ENCODE measurements at regions not wholly inside any gene's neighbourhood (a gene's known extent, or its start where the extent isn't known, plus 50 kb on each side); places are given as distances from the start of the nearest gene placed in this dataset.
"Not testable (repeated sequence)": the region's sequence is repeated elsewhere in the genome, so short reads cannot be mapped to it uniquely, and the experiment has no call there.

DNA sequence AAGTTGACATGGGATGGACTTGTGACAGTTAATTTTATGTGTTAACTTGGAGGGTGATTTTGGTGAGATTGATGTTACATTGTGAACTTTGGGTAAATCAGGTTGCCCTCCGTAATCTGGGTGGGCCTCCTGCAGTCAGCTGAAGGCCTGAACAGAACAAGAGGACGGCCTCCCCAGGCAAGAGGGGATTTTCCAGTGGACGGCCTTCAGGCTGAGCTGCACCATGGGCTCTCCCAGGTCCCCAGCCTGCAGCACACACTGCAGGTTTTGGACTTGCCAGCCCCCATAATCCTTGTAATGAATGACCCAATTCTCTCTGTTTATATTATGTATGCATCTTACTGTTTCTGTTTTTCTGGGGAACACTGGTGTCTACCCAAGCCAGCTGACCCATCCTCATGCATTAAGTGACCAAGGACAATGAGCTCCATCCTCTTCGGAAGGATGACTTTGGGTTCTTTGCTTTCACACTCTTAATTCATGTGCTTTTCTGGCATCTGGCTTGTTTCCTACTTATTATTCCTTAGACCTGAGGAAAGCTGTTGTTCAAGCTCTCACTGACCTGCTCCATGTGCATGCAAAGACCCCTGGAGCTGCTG lies 64.2 kb downstream of the DACT2 start:
- no peak for DNase-seq

DNA sequence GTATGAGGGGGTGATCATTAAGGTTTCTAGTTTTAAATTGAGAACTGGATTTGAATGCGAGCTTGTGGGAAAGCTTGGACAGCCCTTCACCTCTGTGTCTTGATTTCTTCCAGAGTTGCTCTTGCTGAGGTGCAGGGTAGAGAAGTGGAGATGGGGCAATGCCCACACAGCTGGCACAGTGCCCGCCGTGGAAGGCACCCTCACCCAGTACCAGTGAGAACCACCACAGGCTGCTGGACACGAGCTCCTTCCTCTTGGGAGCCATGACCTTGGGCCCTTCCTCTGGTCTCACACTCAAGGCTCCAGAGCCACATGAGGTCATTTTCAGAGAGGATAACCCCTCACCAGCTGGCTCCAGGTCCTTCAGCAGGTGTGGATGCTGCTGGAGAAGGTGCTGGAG lies 67.3 kb downstream of the DACT2 start:
- no peak for DNase-seq

GRCh38 chr6:168250250-168250649 lies 69.3 kb downstream of the DACT2 start:
- no peak for DNase-seq

DNA sequence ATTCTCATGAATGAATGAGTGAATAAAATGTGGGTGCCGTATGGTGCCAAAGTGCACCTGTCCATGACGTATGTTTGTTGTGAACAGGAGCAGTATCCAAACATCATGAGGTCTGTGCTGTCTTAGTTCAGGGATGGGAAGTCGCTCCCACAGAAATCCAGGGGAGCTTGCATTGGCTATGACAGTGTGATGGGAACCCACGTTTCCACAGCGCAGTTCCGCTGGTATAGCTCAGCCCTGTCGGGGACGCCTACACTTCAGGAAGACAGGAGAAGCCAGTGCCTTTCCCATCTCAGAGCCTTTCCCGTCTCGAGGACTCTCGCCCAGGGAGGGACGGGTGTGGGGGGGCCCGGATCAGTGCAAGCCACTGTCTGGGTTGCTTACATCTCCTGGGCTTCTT lies 69.8 kb downstream of the DACT2 start:
- DNase-seq = no peak

DNA sequence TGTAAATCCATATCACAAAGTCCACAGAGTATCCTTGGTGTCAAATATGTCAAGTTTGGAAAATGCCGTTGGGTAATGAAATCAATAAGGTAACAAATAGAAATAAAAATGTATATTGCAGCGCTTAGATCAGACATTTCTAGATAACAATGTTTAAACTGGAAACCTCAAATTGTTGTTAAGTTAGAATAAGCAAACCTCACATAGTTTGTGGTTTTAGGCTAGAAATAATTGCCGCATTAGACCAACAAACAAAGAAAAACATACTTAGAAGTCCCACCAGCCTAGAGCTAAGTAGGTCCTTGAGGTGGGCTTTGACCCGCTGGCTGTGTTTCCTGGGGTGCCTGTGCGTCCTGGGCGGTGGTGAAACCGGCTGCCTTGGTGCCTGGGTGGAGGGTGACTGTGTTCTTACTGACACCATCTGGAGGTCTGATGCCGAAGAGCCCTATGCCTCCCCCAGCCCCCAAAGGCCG lies 71.4 kb downstream of the DACT2 start:
- no peak for DNase-seq

- DNase-seq = peak; percentile 16 to 97 (median 84)
These were observed 72.0 kb downstream of the DACT2 start for GRCh38 chr6:168247443-168248147.

DNA sequence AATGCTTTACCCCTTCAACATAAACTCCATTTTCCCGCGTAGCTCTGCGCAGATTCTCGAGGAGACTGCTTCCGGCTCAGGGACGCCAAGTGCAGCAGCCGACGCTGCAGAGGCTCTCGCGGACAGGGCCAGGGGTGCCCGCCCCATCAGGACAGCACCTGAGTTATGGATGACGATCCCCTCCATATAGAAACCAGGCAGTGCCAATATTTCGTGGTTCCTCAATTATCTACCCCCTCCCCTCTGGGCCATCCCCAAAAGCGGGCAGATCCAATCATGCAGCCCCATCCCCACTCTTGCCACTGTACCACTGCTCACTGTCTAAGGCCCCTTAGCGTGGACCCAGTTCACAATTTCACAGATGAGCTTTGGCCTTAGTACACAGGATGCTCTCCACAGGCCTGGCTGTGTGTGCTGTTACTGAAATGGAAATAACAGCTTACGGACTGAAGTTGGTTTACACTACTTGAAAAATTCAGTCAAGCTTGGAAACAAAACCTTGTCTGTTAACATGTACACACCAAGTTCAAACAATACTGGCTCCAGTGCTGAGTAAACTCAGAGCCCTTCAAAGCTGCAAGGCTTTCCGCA lies 74.5 kb downstream of the DACT2 start:
- no peak for DNase-seq

GRCh38 chr6:168243812-168244376 lies 75.7 kb downstream of the DACT2 start:
- no peak for DNase-seq

- DNase-seq = no peak
These were observed 76.7 kb downstream of the DACT2 start for GRCh38 chr6:168242940-168243225.

DNA sequence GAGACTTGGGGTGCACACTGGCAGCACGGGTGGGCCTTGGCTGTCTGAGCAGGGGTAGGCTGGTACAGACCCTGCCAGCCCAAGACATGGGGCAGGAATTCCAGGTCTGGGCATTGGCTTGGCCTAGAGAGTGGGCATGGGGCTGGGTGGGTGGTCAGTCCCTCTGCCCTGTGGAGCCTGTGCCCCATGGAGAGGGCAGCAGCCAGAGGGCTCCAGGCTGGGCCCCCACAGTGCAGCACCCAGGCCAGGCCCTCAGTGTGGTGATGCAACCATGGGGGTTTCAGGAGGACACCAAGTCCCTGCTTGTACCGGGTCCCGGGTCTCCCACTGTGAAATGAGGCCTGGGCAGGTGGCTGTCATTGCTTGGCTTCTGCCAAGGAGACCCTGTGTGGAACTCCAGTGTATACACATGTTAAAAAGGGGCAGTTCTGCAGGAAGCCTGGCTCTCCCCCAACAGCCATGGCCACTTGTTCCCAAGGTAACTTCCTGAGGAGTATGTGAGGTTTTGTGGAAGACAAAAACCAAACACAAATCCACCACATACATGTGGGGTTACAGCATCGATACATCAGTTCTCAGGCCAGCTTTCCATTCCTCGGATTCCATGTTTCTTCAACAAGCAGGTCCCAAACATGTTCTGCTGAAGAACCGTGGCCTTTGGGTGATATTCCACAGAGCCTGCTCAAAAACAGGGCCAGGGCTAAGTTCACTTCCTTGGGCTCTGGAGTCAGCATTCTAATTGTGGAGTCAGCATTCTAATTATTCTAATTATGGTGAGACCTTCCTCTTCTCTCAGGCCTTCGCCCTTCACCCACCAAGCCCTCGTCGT lies 77.3 kb downstream of the DACT2 start:
- DNase-seq = no peak

- no peak for DNase-seq
These were observed 79.4 kb downstream of the DACT2 start for GRCh38 chr6:168240160-168240559.

GRCh38 chr6:168239044-168239773 lies 80.4 kb downstream of the DACT2 start:
- no peak for DNase-seq

GRCh38 chr6:168238159-168238909 lies 81.2 kb downstream of the DACT2 start:
- no peak for DNase-seq

- DNase-seq = not testable (repeated sequence)
These were observed 85.7 kb downstream of the DACT2 start for GRCh38 chr6:168233875-168234213.

DNA sequence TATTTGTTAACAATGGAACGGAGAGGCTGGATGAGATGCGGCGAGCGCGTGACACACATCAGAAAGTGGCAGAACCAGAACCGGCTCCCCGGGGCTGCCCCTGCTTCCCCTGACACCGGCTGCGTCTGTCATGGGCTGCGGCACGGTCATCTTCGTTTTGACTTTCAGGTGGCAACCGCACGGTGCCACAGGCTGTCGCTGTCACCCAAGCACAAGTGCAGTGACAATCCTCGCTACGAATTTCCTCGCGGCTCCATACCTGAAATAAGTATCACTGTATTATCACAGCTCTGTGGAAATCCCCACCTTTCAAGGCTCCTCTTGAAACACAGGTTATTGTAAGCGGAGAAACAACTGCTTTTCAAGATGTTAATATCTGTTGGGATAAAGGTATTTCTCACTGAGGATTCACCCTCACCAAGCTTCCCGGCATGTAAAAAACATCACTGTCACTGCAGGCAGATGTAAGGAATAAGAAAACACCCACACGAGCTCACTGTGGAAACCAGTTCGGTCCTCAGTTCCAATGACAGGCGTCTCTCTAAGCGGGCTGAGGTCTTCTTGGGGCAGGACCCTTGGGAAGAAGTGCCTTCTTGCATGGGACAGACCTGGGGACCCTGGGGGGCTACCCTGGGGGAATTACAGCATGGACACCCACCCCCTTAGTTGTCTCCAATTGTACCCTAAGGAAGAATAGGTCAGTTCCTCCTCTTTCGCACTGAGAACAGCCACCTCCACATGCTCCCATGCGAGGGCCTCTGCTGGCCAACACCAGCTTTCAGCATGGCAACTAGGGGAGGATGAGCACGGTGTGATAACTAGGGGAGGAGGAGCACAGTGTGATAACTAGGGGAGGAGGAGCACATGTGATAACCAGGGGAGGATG lies 86.3 kb downstream of the DACT2 start:
- DNase-seq = no peak

- DNase-seq = no peak
These were observed 87.0 kb downstream of the DACT2 start for GRCh38 chr6:168232528-168232927.

DNA sequence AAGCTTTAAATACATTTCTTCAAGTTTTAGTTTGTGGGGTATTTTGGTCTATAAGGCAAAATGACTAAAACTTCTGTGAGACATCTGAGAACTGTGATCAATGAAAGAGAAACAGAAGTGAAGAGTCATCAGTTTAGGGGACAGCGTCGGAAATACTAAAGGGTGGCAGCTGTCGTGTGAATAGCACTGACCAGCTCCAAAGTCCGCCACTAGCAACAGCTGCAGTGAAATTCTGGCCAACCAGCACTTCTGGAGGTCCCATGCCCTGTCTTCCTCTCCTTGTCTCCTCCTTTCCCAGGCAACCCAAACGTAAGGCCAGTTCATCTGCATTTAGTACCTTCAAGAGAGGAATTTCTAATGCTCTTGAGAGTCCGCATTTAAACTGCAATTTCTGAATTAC lies 87.5 kb downstream of the DACT2 start:
- no peak for DNase-seq

DNA sequence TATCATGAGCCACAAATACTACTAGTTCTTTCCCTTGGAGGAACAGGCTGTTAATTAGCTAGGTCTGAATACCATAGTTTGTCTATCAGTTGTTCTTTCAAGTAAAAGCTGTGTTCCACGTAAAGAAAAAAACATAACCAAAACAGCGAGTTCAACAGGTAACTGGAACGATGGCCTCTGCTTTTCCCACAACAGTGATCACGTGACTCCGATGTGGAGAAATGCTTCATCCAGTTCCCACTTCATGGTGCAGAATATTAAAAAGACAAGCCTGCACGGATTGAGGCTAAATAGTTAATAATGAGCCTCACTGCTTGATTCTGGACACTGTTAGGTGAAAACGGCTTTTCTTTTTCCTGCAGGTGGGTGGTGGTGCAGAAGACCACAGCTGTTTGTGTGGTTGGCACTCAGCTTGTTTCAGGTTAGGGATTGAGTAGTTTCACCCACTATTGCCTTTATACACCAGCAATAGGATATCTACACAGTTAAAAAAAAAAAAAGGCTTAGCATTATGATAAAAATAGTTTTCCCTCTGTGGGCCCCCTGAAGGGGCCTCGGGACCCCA lies 88.1 kb downstream of the DACT2 start:
- no peak for DNase-seq

DNA sequence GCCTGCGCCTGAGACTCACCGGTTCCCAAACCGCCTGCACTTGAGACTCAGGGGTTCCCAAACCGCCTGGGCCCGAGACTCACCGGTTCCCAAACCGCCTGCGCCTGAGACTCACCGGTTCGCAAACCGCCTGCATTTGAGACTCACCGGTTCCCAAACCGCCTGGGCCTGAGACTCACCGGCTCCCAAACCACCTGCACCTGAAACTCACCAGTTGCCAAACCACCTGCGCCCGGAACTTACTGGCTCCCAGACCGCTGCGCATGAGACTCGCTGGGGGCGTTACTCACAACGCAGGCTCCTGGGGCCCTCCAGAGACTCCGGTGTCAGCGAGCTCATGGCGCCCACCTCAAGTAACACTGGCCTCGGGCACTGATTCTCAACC lies 90.2 kb downstream of the DACT2 start:
- DNase-seq = no peak

DNA sequence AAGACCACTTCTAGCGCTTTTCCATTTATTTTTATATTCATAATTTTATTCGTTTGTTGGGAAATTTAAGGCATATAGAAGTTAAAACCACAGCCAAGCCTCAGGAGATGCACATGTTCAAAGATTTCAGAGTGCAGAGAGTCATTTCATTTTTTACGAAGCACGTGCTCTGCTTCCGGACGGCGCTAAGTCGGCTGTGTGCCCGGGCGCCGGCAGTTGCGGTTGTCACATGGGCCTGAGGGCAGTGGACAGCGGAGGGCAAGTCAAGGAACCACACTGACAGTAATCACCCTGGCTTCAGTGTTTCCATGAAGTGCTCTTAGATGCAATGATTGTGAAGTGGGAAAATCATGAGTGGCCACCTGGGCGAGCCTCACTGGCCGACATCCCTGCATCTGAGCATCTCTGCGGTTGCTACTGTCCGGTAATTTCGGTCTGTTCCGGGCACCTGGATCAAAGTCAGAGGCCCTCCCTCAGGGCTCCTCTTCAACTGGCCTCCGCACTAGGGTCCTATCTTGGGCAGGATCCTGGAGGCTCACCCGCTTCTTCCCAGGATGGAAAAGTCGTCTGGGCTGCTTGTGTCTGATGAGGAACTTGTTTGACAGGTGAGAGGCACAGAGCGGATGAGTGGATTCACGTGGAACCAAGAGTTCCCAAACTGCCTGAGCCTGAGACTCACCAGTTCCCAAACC lies 90.8 kb downstream of the DACT2 start:
- no peak for DNase-seq
